ENCODE measurements at regions not wholly inside any gene's neighbourhood (a gene's known extent, or its start where the extent isn't known, plus 50 kb on each side); places are given as distances from the start of the nearest gene placed in this dataset.

GRCh38 chr2:16154061-16154460 lies 213.7 kb downstream of the MYCN start:
- TF ChIP-seq CTCF (IDR thresholded peaks at IDR 0.05; ENCODE audit: partially characterized antibody, unreplicated experiment): no peak
- Mint-ChIP-seq H3K36me3 (ENCODE audit: unreplicated experiment) (no peaks in the 10 kb centered on the region), H3K27ac (ENCODE audit: unreplicated experiment) (no peak overlapping the region), H3K4me3 (ENCODE audit: unreplicated experiment) (no peak overlapping the region), H3K27me3 (ENCODE audit: unreplicated experiment) (peaks cover 8% of the 10 kb centered on the region), H3K9me3 (ENCODE audit: unreplicated experiment) (no peaks in the 10 kb centered on the region), H3K4me1 (ENCODE audit: low read depth, unreplicated experiment) (no peaks in the 10 kb centered on the region)
- DNase-seq: no peak

- H3K36me3 Mint-ChIP-seq (ENCODE audit: unreplicated experiment): no peaks in the 10 kb centered on the region
- no peaks in the 10 kb centered on the region for H3K9me3 Mint-ChIP-seq (ENCODE audit: unreplicated experiment)
- DNase-seq: no peak
- H3K27ac Mint-ChIP-seq (ENCODE audit: unreplicated experiment): no peak overlapping the region
- H3K27me3 Mint-ChIP-seq (ENCODE audit: unreplicated experiment): peaks cover 9% of the 10 kb centered on the region
- no peak for TF ChIP-seq CTCF (IDR thresholded peaks at IDR 0.05; ENCODE audit: partially characterized antibody, unreplicated experiment)
- H3K4me3 Mint-ChIP-seq (ENCODE audit: unreplicated experiment): no peak overlapping the region
- no peaks in the 10 kb centered on the region for H3K4me1 Mint-ChIP-seq (ENCODE audit: low read depth, unreplicated experiment)
Observed at GRCh38 chr2:16153754-16154035, 213.3 kb downstream of the MYCN start.

- H3K9me3 Mint-ChIP-seq (ENCODE audit: unreplicated experiment): no peaks in the 10 kb centered on the region
- no peaks in the 10 kb centered on the region for H3K4me1 Mint-ChIP-seq (ENCODE audit: low read depth, unreplicated experiment)
- peaks cover 9% of the 10 kb centered on the region for H3K27me3 Mint-ChIP-seq (ENCODE audit: unreplicated experiment)
- no peak overlapping the region for H3K4me3 Mint-ChIP-seq (ENCODE audit: unreplicated experiment)
- TF ChIP-seq CTCF (IDR thresholded peaks at IDR 0.05; ENCODE audit: partially characterized antibody, unreplicated experiment): no peak
- no peak for DNase-seq
- H3K36me3 Mint-ChIP-seq (ENCODE audit: unreplicated experiment): no peaks in the 10 kb centered on the region
- no peak overlapping the region for H3K27ac Mint-ChIP-seq (ENCODE audit: unreplicated experiment)
Observed at GRCh38 chr2:16152928-16153753, 212.8 kb downstream of the MYCN start.

GRCh38 chr2:16152071-16152927 lies 211.9 kb downstream of the MYCN start:
- no peak for DNase-seq
- H3K27ac Mint-ChIP-seq (ENCODE audit: unreplicated experiment): no peak overlapping the region
- H3K4me3 Mint-ChIP-seq (ENCODE audit: unreplicated experiment): no peak overlapping the region
- peaks cover 9% of the 10 kb centered on the region for H3K27me3 Mint-ChIP-seq (ENCODE audit: unreplicated experiment)
- no peak for TF ChIP-seq CTCF (IDR thresholded peaks at IDR 0.05; ENCODE audit: partially characterized antibody, unreplicated experiment)
- H3K9me3 Mint-ChIP-seq (ENCODE audit: unreplicated experiment): no peaks in the 10 kb centered on the region
- H3K4me1 Mint-ChIP-seq (ENCODE audit: low read depth, unreplicated experiment): no peaks in the 10 kb centered on the region
- no peaks in the 10 kb centered on the region for H3K36me3 Mint-ChIP-seq (ENCODE audit: unreplicated experiment)

GRCh38 chr2:16151651-16152050 lies 211.3 kb downstream of the MYCN start:
- no peak overlapping the region for H3K27ac Mint-ChIP-seq (ENCODE audit: unreplicated experiment)
- TF ChIP-seq CTCF (IDR thresholded peaks at IDR 0.05; ENCODE audit: partially characterized antibody, unreplicated experiment): no peak

More at GRCh38 chr2:16151651-16152050, 211.3 kb downstream of the MYCN start:
- no peak for DNase-seq
- Mint-ChIP-seq H3K36me3 (ENCODE audit: unreplicated experiment) (no peaks in the 10 kb centered on the region), H3K4me3 (ENCODE audit: unreplicated experiment) (no peak overlapping the region), H3K4me1 (ENCODE audit: low read depth, unreplicated experiment) (no peaks in the 10 kb centered on the region), H3K9me3 (ENCODE audit: unreplicated experiment) (no peaks in the 10 kb centered on the region), H3K27me3 (ENCODE audit: unreplicated experiment) (peaks cover 9% of the 10 kb centered on the region)
